ENCODE measurements at regions not wholly inside any gene's neighbourhood (a gene's known extent, or its start where the extent isn't known, plus 50 kb on each side); places are given as distances from the start of the nearest gene placed in this dataset.
A peak's percentile ranks its signal among the peaks of the same experiment; 100 is the strongest.
"Not testable (repeated sequence)": the region's sequence is repeated elsewhere in the genome, so short reads cannot be mapped to it uniquely, and the experiment has no call there.

GRCh38 chr4:116108606-116109005, 976.8 kb downstream of the TRAM1L1 start:
- WGBS: 84% methylated on average over 7 of the region's 8 CpGs

DNA sequence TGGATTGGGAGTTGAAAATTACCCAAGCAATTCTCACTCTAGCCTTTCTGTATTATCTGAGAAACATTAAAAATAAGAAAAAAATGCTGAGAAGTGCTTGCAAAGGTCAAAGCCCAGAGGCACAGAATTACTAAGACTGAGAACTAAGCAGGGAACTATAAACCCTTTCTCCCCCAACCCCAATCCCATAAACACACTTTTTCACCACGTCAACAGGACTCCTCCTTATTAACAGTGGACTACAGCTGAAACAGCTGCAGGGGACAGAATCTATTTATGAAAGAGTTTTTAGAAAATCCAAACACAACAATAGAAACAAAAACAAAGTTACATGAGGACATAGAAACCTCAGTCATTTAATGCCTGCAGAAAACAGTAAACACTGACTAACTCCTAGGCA, 984.1 kb downstream of the TRAM1L1 start:
- H3K36me3 ChIP-seq (ENCODE audit: control insufficient read depth in 1 of 2, insufficient read depth in 2 of 2, low read depth in 1 of 2, low read length in 2 of 2): no peaks in the 10 kb centered on the region
- no peak overlapping the region for H3K14ac ChIP-seq (ENCODE audit: low read length in 2 of 2)
- peak; percentile 6 for DNase-seq
- H3K18ac ChIP-seq (ENCODE audit: low read depth in 1 of 2, low read length in 2 of 2): no peak overlapping the region
- H2AK5ac ChIP-seq (ENCODE audit: low read length, severe bottlenecking): no peak overlapping the region
- no peak overlapping the region for H3K27ac ChIP-seq (ENCODE audit: low read length, poor library complexity, severe bottlenecking)
- H2BK120ac ChIP-seq (ENCODE audit: low read depth, low read length): no peak overlapping the region
- H3K9ac ChIP-seq (ENCODE audit: low read length): no peak overlapping the region
- H3K79me1 ChIP-seq (replicated peaks; ENCODE audit: low read length, poor library complexity, severe bottlenecking): no peaks in the 10 kb centered on the region
- no peak overlapping the region for H2AFZ ChIP-seq (ENCODE audit: low read depth, low read length)
- no peak overlapping the region for H3K23ac ChIP-seq (ENCODE audit: low read length in 2 of 2)
- H3K4me1 ChIP-seq (ENCODE audit: control insufficient read depth, insufficient read depth, low read depth, low read length): no peaks in the 10 kb centered on the region
- H4K91ac ChIP-seq (ENCODE audit: low read length): no peak overlapping the region
- no peak overlapping the region for H4K8ac ChIP-seq (ENCODE audit: low read length)
- H3K27me3 ChIP-seq (ENCODE audit: control insufficient read depth in 1 of 2, insufficient read depth in 1 of 2, low read length in 2 of 2): no peaks in the 10 kb centered on the region
- H2BK5ac ChIP-seq (ENCODE audit: low read depth, low read length, poor library complexity, severe bottlenecking): no peak overlapping the region
- H2BK12ac ChIP-seq (ENCODE audit: low read length in 2 of 2): no peak overlapping the region
- H3K4me3 ChIP-seq (ENCODE audit: insufficient read depth in 1 of 2, low read depth in 1 of 2, low read length in 2 of 2): no peak overlapping the region
- peaks cover 21% of the 10 kb centered on the region for H3K9me3 ChIP-seq (ENCODE audit: control insufficient read depth, low read length)
- no CpG with 5 or more reads among the region's 1 CpG for WGBS
- no peak overlapping the region for H3K4ac ChIP-seq (ENCODE audit: low read depth in 1 of 2, low read length in 2 of 2)
- H2BK15ac ChIP-seq (ENCODE audit: low read depth, poor library complexity, severe bottlenecking): no peak overlapping the region
- no peak overlapping the region for H3K4me2 ChIP-seq (ENCODE audit: low read length, poor library complexity, severe bottlenecking)

More at GRCh38 chr4:116108606-116109005, 976.8 kb downstream of the TRAM1L1 start:
- Histone ChIP-seq H3K27me3 (ENCODE audit: control insufficient read depth in 1 of 2, insufficient read depth in 1 of 2, low read length in 2 of 2) (no peaks in the 10 kb centered on the region), H3K23ac (ENCODE audit: low read length in 2 of 2) (no peak overlapping the region), H3K4me1 (ENCODE audit: control insufficient read depth, insufficient read depth, low read depth, low read length) (no peaks in the 10 kb centered on the region), H3K9ac (ENCODE audit: low read length) (no peak overlapping the region), H3K27ac (ENCODE audit: low read length, poor library complexity, severe bottlenecking) (no peak overlapping the region), H4K91ac (ENCODE audit: low read length) (no peak overlapping the region), H3K4ac (ENCODE audit: low read depth in 1 of 2, low read length in 2 of 2) (no peak overlapping the region), H2BK120ac (ENCODE audit: low read depth, low read length) (no peak overlapping the region), H3K4me2 (ENCODE audit: low read length, poor library complexity, severe bottlenecking) (no peak overlapping the region), H3K79me1 (replicated peaks; ENCODE audit: low read length, poor library complexity, severe bottlenecking) (no peaks in the 10 kb centered on the region), H4K8ac (ENCODE audit: low read length) (no peak overlapping the region), H2BK5ac (ENCODE audit: low read depth, low read length, poor library complexity, severe bottlenecking) (no peak overlapping the region), H3K4me3 (ENCODE audit: insufficient read depth in 1 of 2, low read depth in 1 of 2, low read length in 2 of 2) (no peak overlapping the region), H2BK12ac (ENCODE audit: low read length in 2 of 2) (no peak overlapping the region), H2BK15ac (ENCODE audit: low read depth, poor library complexity, severe bottlenecking) (no peak overlapping the region), H2AFZ (ENCODE audit: low read depth, low read length) (no peak overlapping the region), H3K9me3 (ENCODE audit: control insufficient read depth, low read length) (no peaks in the 10 kb centered on the region), H3K14ac (ENCODE audit: low read length in 2 of 2) (no peak overlapping the region), H3K36me3 (ENCODE audit: control insufficient read depth in 1 of 2, insufficient read depth in 2 of 2, low read depth in 1 of 2, low read length in 2 of 2) (no peaks in the 10 kb centered on the region), H2AK5ac (ENCODE audit: low read length, severe bottlenecking) (no peak overlapping the region), H3K18ac (ENCODE audit: low read depth in 1 of 2, low read length in 2 of 2) (no peak overlapping the region)
- DNase-seq: no peak

GRCh38 chr4:116099596-116099995, 985.8 kb downstream of the TRAM1L1 start:
- no peak overlapping the region for H2BK12ac ChIP-seq (ENCODE audit: low read length in 2 of 2)
- no peak overlapping the region for H3K4me2 ChIP-seq (ENCODE audit: low read length, poor library complexity, severe bottlenecking)
- H2BK15ac ChIP-seq (ENCODE audit: low read depth, poor library complexity, severe bottlenecking): no peak overlapping the region
- H3K9me3 ChIP-seq (ENCODE audit: control insufficient read depth, low read length): peaks cover 24% of the 10 kb centered on the region
- H2AFZ ChIP-seq (ENCODE audit: low read depth, low read length): no peak overlapping the region
- H3K4me1 ChIP-seq (ENCODE audit: control insufficient read depth, insufficient read depth, low read depth, low read length): no peaks in the 10 kb centered on the region
- H3K18ac ChIP-seq (ENCODE audit: low read depth in 1 of 2, low read length in 2 of 2): no peak overlapping the region
- H2AK5ac ChIP-seq (ENCODE audit: low read length, severe bottlenecking): no peak overlapping the region
- H3K4me3 ChIP-seq (ENCODE audit: insufficient read depth in 1 of 2, low read depth in 1 of 2, low read length in 2 of 2): no peak overlapping the region
- no peak overlapping the region for H3K23ac ChIP-seq (ENCODE audit: low read length in 2 of 2)
- no peak overlapping the region for H2BK120ac ChIP-seq (ENCODE audit: low read depth, low read length)
- H4K91ac ChIP-seq (ENCODE audit: low read length): no peak overlapping the region
- peak; percentile 24 for DNase-seq
- H3K27me3 ChIP-seq (ENCODE audit: control insufficient read depth in 1 of 2, insufficient read depth in 1 of 2, low read length in 2 of 2): no peaks in the 10 kb centered on the region
- H4K8ac ChIP-seq (ENCODE audit: low read length): no peak overlapping the region
- no peaks in the 10 kb centered on the region for H3K36me3 ChIP-seq (ENCODE audit: control insufficient read depth in 1 of 2, insufficient read depth in 2 of 2, low read depth in 1 of 2, low read length in 2 of 2)
- no peak overlapping the region for H3K4ac ChIP-seq (ENCODE audit: low read depth in 1 of 2, low read length in 2 of 2)
- no peaks in the 10 kb centered on the region for H3K79me1 ChIP-seq (replicated peaks; ENCODE audit: low read length, poor library complexity, severe bottlenecking)
- no peak overlapping the region for H3K14ac ChIP-seq (ENCODE audit: low read length in 2 of 2)
- H3K9ac ChIP-seq (ENCODE audit: low read length): no peak overlapping the region
- no peak overlapping the region for H3K27ac ChIP-seq (ENCODE audit: low read length, poor library complexity, severe bottlenecking)
- H2BK5ac ChIP-seq (ENCODE audit: low read depth, low read length, poor library complexity, severe bottlenecking): no peak overlapping the region

DNA sequence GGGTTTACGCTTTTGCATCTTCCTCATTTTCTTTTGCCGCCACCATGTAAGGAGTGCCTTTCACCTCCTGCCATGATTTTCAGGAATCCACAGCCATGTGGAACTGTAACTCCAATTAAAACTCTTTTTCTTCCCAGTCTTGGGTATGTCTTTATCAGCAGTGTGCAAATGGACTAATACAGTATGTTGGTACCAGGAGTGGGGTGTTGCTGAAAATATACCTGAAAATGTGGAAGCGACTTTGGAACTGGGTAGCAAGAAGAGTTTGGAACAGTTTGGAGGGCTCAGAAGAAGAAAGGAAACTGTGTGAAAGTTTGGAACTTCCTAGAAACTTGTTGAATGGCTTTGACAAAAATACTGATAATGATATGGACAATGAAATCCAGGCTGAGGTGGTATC, 983.9 kb upstream of the NDST4 start:
- H3K36me3 ChIP-seq (ENCODE audit: control insufficient read depth in 1 of 2, insufficient read depth in 2 of 2, low read depth in 1 of 2, low read length in 2 of 2); H2AK5ac ChIP-seq (ENCODE audit: low read length, severe bottlenecking); H3K18ac ChIP-seq (ENCODE audit: low read depth in 1 of 2, low read length in 2 of 2); DNase-seq; H2BK12ac ChIP-seq (ENCODE audit: low read length in 2 of 2); H2BK15ac ChIP-seq (ENCODE audit: low read depth, poor library complexity, severe bottlenecking); H3K9ac ChIP-seq (ENCODE audit: low read length); H3K27ac ChIP-seq (ENCODE audit: low read length, poor library complexity, severe bottlenecking); H4K8ac ChIP-seq (ENCODE audit: low read length); H3K23ac ChIP-seq (ENCODE audit: low read length in 2 of 2); H2BK5ac ChIP-seq (ENCODE audit: low read depth, low read length, poor library complexity, severe bottlenecking); H3K4me2 ChIP-seq (ENCODE audit: low read length, poor library complexity, severe bottlenecking); H2AFZ ChIP-seq (ENCODE audit: low read depth, low read length); H4K91ac ChIP-seq (ENCODE audit: low read length); H3K4me3 ChIP-seq (ENCODE audit: insufficient read depth in 1 of 2, low read depth in 1 of 2, low read length in 2 of 2); H3K14ac ChIP-seq (ENCODE audit: low read length in 2 of 2); H3K4me1 ChIP-seq (ENCODE audit: control insufficient read depth, insufficient read depth, low read depth, low read length); H3K79me1 ChIP-seq (replicated peaks; ENCODE audit: low read length, poor library complexity, severe bottlenecking); H2BK120ac ChIP-seq (ENCODE audit: low read depth, low read length); H3K27me3 ChIP-seq (ENCODE audit: control insufficient read depth in 1 of 2, insufficient read depth in 1 of 2, low read length in 2 of 2); H3K4ac ChIP-seq (ENCODE audit: low read depth in 1 of 2, low read length in 2 of 2): not testable (repeated sequence)
- peaks cover 24% of the 10 kb centered on the region for H3K9me3 ChIP-seq (ENCODE audit: control insufficient read depth, low read length)
- WGBS: 96% methylated on average over 3 of the region's 3 CpGs
